Vagina (tissue), 2 donors: ENCODE measurements at regions not wholly inside any gene's neighbourhood (a gene's known extent, or its start where the extent isn't known, plus 50 kb on each side); places are given as distances from the start of the nearest gene placed in this dataset.

Experiments
- POLR2A ChIP-seq, 2 donors: fragments of 450-650 bp; IDR thresholded peaks; one replicate each; pipeline ENCODE4 v1.6.1; 2017; ENCODE audit warnings: antibody characterized with exemption in 2 of 2, mild to moderate bottlenecking in 2 of 2, moderate library complexity in 2 of 2
- POLR2AphosphoS5 ChIP-seq, 2 donors: sonication (generic); formaldehyde crosslinking; IDR thresholded peaks; one replicate each; pipeline ENCODE4 v1.9.0; 2017; ENCODE audit warnings: antibody characterized with exemption in 2 of 2, mild to moderate bottlenecking in 2 of 2, low read depth in 1 of 2; ENCODE audit not compliant: insufficient read depth in 1 of 2
- TF ChIP-seq, protein P1 (sequence below), 3 experiments: fragments of 450-650 bp in 2 of 3; fragments of 200-600 bp in 1 of 3; sonication (generic) in 1 of 3; IDR thresholded peaks; one replicate each; pipeline ENCODE4 v1.5.1; 2017 to 2019; ENCODE audit warnings: antibody characterized with exemption in 3 of 3, mild to moderate bottlenecking in 2 of 3, moderate library complexity in 2 of 3

- TF ChIP-seq, protein P1, sequence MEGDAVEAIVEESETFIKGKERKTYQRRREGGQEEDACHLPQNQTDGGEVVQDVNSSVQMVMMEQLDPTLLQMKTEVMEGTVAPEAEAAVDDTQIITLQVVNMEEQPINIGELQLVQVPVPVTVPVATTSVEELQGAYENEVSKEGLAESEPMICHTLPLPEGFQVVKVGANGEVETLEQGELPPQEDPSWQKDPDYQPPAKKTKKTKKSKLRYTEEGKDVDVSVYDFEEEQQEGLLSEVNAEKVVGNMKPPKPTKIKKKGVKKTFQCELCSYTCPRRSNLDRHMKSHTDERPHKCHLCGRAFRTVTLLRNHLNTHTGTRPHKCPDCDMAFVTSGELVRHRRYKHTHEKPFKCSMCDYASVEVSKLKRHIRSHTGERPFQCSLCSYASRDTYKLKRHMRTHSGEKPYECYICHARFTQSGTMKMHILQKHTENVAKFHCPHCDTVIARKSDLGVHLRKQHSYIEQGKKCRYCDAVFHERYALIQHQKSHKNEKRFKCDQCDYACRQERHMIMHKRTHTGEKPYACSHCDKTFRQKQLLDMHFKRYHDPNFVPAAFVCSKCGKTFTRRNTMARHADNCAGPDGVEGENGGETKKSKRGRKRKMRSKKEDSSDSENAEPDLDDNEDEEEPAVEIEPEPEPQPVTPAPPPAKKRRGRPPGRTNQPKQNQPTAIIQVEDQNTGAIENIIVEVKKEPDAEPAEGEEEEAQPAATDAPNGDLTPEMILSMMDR (IDR thresholded peaks at IDR 0.05), result no peak
- no peak for TF ChIP-seq POLR2A (IDR thresholded peaks at IDR 0.05)
- no peak for TF ChIP-seq POLR2AphosphoS5 (IDR thresholded peaks at IDR 0.05; ENCODE audit: insufficient read depth in 1 of 2, low read depth in 1 of 2)
Observed at GRCh38 chr11:38046571-38047135, 1448.6 kb upstream of the RAG2 start.
